ENCODE measurements at regions not wholly inside any gene's neighbourhood (a gene's known extent, or its start where the extent isn't known, plus 50 kb on each side); places are given as distances from the start of the nearest gene placed in this dataset.

- Mint-ChIP-seq H3K36me3 (ENCODE audit: low read depth) (no peaks in the 10 kb centered on the region), H3K4me1 (peaks cover 20% of the 10 kb centered on the region), H3K9me3 (no peaks in the 10 kb centered on the region), H3K27me3 (ENCODE audit: low read depth, poor library complexity) (no peaks in the 10 kb centered on the region), H3K4me3 (no peak overlapping the region), H3K27ac (no peak overlapping the region)
- no peak for DNase-seq
- TF ChIP-seq CTCF (IDR thresholded peaks at IDR 0.05) = no peak
Measured at GRCh38 chr1:193426061-193426460, 239.6 kb upstream of the B3GALT2 start.

GRCh38 chr1:193421487-193421886 lies 235.1 kb upstream of the B3GALT2 start:
- Mint-ChIP-seq H3K36me3 (ENCODE audit: low read depth) (no peaks in the 10 kb centered on the region), H3K4me3 (no peak overlapping the region), H3K27me3 (ENCODE audit: low read depth, poor library complexity) (peaks cover 1% of the 10 kb centered on the region), H3K9me3 (no peaks in the 10 kb centered on the region), H3K4me1 (peaks cover 25% of the 10 kb centered on the region), H3K27ac (no peak overlapping the region)
- TF ChIP-seq CTCF (IDR thresholded peaks at IDR 0.05) = no peak
- no peak for DNase-seq

- no peak for TF ChIP-seq CTCF (IDR thresholded peaks at IDR 0.05)
- Mint-ChIP-seq H3K9me3 (no peaks in the 10 kb centered on the region), H3K27me3 (ENCODE audit: low read depth, poor library complexity) (peaks cover 5% of the 10 kb centered on the region), H3K4me1 (peaks cover 30% of the 10 kb centered on the region), H3K36me3 (ENCODE audit: low read depth) (no peaks in the 10 kb centered on the region), H3K27ac (no peak overlapping the region), H3K4me3 (no peak overlapping the region)
- DNase-seq = no peak
Measured at GRCh38 chr1:193419295-193419694, 232.9 kb upstream of the B3GALT2 start.

- no peak overlapping the region for H3K4me3 Mint-ChIP-seq
- no peaks in the 10 kb centered on the region for H3K9me3 Mint-ChIP-seq
- peaks cover 30% of the 10 kb centered on the region for H3K4me1 Mint-ChIP-seq
- TF ChIP-seq CTCF (IDR thresholded peaks at IDR 0.05) = no peak
- peaks cover 5% of the 10 kb centered on the region for H3K27me3 Mint-ChIP-seq (ENCODE audit: low read depth, poor library complexity)
- no peak overlapping the region for H3K27ac Mint-ChIP-seq
- no peaks in the 10 kb centered on the region for H3K36me3 Mint-ChIP-seq (ENCODE audit: low read depth)
- no peak for DNase-seq
Measured at GRCh38 chr1:193418745-193419058, 232.3 kb upstream of the B3GALT2 start.

GRCh38 chr1:193417945-193418744 lies 231.7 kb upstream of the B3GALT2 start:
- TF ChIP-seq CTCF (IDR thresholded peaks at IDR 0.05) = no peak
- Mint-ChIP-seq H3K27ac (peak overlapping the region; percentile 13), H3K36me3 (ENCODE audit: low read depth) (no peaks in the 10 kb centered on the region), H3K4me1 (peaks cover 30% of the 10 kb centered on the region), H3K9me3 (no peaks in the 10 kb centered on the region), H3K4me3 (no peak overlapping the region), H3K27me3 (ENCODE audit: low read depth, poor library complexity) (peaks cover 5% of the 10 kb centered on the region)
- no peak for DNase-seq

GRCh38 chr1:193417403-193417802 lies 231.0 kb upstream of the B3GALT2 start:
- no peak for TF ChIP-seq CTCF (IDR thresholded peaks at IDR 0.05)
- H3K36me3 Mint-ChIP-seq (ENCODE audit: low read depth) = no peaks in the 10 kb centered on the region
- H3K4me1 Mint-ChIP-seq = peaks cover 30% of the 10 kb centered on the region
- H3K27me3 Mint-ChIP-seq (ENCODE audit: low read depth, poor library complexity) = peaks cover 5% of the 10 kb centered on the region
- H3K4me3 Mint-ChIP-seq = no peak overlapping the region
- H3K9me3 Mint-ChIP-seq = no peaks in the 10 kb centered on the region
- DNase-seq = no peak
- H3K27ac Mint-ChIP-seq = no peak overlapping the region
